Adrenal gland (tissue), 5 donors: ENCODE measurements at regions not wholly inside any gene's neighbourhood (a gene's known extent, or its start where the extent isn't known, plus 50 kb on each side); places are given as distances from the start of the nearest gene placed in this dataset.

Experiments used
- CTCF ChIP-seq, 6 experiments: fragments of 450-650 bp in 4 of 6; fragments of 200-600 bp in 2 of 6; sonication (generic) in 1 of 6; IDR thresholded peaks; 1 replicate in 5 of 6; 2 replicates in 1 of 6; pipeline versions ENCODE4 v1.5.1 to v1.8.0; 2016 to 2021; ENCODE audit warnings: antibody characterized with exemption in 6 of 6, mild to moderate bottlenecking in 2 of 6, moderate library complexity in 1 of 6
- POLR2A ChIP-seq, 2 donors: fragments of 450-650 bp; IDR thresholded peaks; one replicate each; pipeline ENCODE4 v1.6.1; 2017; ENCODE audit warnings: antibody characterized with exemption in 2 of 2, mild to moderate bottlenecking in 2 of 2, moderate library complexity in 1 of 2
- donor health status: DM: no; HTN: no; CAD: no.

- TF ChIP-seq CTCF (IDR thresholded peaks at IDR 0.05) (no peak), POLR2A (IDR thresholded peaks at IDR 0.05) (no peak)
Measured at GRCh38 chr18:42623935-42624334, 491.6 kb downstream of the RIT2 start.
